A549 (cell line): ENCODE measurements at regions not wholly inside any gene's neighbourhood (a gene's known extent, or its start where the extent isn't known, plus 50 kb on each side); places are given as distances from the start of the nearest gene placed in this dataset.
A peak's percentile ranks its signal among the peaks of the same experiment; 100 is the strongest.

ENCODE experiments used
- CEBPB ChIP-seq, 2 experiments: fragments of >200 bp in 1 of 2; sonication (Bioruptor Twin) in 1 of 2; formaldehyde crosslinking in 1 of 2; IDR thresholded peaks; 2 replicates each; pipeline ENCODE4 v1.6.1; 2012 to 2016
- CTCF ChIP-seq: fragments of >200 bp; sonication (Bioruptor Twin); formaldehyde crosslinking; IDR thresholded peaks from 3 replicates; pipeline ENCODE4 v1.5.1; 2016
- EHMT2 ChIP-seq: fragments of 200-600 bp; sonication (generic); IDR thresholded peaks from 2 replicates; pipeline ENCODE4 v1.6.1; 2016; ENCODE audit warnings: antibody characterized with exemption, low read depth, mild to moderate bottlenecking, moderate library complexity
- HDAC2 ChIP-seq: fragments of 200-600 bp; sonication (generic); IDR thresholded peaks from 2 replicates; pipeline ENCODE4 v1.6.1; 2016
- HMGXB4 ChIP-seq: fragments of 250-450 bp; sonication (Bioruptor Pico); IDR thresholded peaks from 2 replicates; pipeline ENCODE4 v1.5.0; 2021; ENCODE audit warnings: mild to moderate bottlenecking, moderate library complexity, borderline replicate concordance
- HOXB13 ChIP-seq: fragments of 250-450 bp; sonication (Bioruptor Pico); IDR thresholded peaks from 2 replicates; pipeline ENCODE4 v1.5.0; 2020; ENCODE audit warnings: low read depth, mild to moderate bottlenecking, moderate library complexity
- KDM5A ChIP-seq: fragments of 200-600 bp; sonication (generic); IDR thresholded peaks from 2 replicates; pipeline ENCODE4 v1.6.1; 2016; ENCODE audit warnings: antibody characterized with exemption, mild to moderate bottlenecking
- MAX ChIP-seq: IDR thresholded peaks from 2 replicates; pipeline ENCODE4 v1.6.1; 2012
- POLR2A ChIP-seq: IDR thresholded peaks from 2 replicates; pipeline ENCODE4 v1.6.1; 2012; ENCODE audit warnings: mild to moderate bottlenecking, low read length
- RNF2 ChIP-seq: fragments of 200-600 bp; sonication (generic); IDR thresholded peaks from 2 replicates; pipeline ENCODE4 v1.6.1; 2016; ENCODE audit warnings: low read depth, mild to moderate bottlenecking, antibody characterized with exemption, moderate library complexity, borderline replicate concordance
- SREBF2 ChIP-seq: fragments of 450-650 bp; IDR thresholded peaks from 2 replicates; pipeline ENCODE4 v1.6.1; 2014; ENCODE audit warnings: mild to moderate bottlenecking, moderate library complexity
- TP53 ChIP-seq: fragments of 250-450 bp; sonication (Bioruptor Pico); IDR thresholded peaks from 2 replicates; pipeline ENCODE4 v1.5.0; 2021; ENCODE audit warnings: mild to moderate bottlenecking, moderate library complexity
- ZSCAN20 ChIP-seq: fragments of 250-450 bp; sonication (Bioruptor Pico); IDR thresholded peaks from 2 replicates; pipeline ENCODE4 v1.8.0; 2022; ENCODE audit warnings: mild to moderate bottlenecking, moderate library complexity

- no peak for TF ChIP-seq POLR2A
- no peak for TF ChIP-seq ZSCAN20 (CRISPR knock-in tag)
- no peak for TF ChIP-seq HMGXB4 (CRISPR knock-in tag)
- TF ChIP-seq RNF2: 0 out of 2 replicates have a peak, but pooled peaks have one; percentile 59
- no peak for TF ChIP-seq HOXB13 (CRISPR knock-in tag)
- no peak for TF ChIP-seq CEBPB (IDR thresholded peaks at IDR 0.05)
- TF ChIP-seq CTCF: peak; percentile 88
- TF ChIP-seq MAX: peak; percentile 65; the same call in 1 of the 2 replicates
- TF ChIP-seq HDAC2: no peak
- no peak for TF ChIP-seq TP53 (CRISPR knock-in tag)
- TF ChIP-seq KDM5A: no peak
- no peak for TF ChIP-seq EHMT2
- no peak for TF ChIP-seq SREBF2
Measured at GRCh38 chr5:42908509-42909488, 97.1 kb upstream of the SELENOP start.
